GM19395 (cell line): ENCODE measurements at regions not wholly inside any gene's neighbourhood (a gene's known extent, or its start where the extent isn't known, plus 50 kb on each side); places are given as distances from the start of the nearest gene placed in this dataset.

Experiments
- ATAC-seq: cut with Tn5 transposase; IDR thresholded peaks from one replicate; pipeline ENCODE4 v1.9.1; 2021; ENCODE audit warnings: mild to moderate bottlenecking, moderate library complexity; ENCODE audit not compliant: unreplicated experiment

DNA sequence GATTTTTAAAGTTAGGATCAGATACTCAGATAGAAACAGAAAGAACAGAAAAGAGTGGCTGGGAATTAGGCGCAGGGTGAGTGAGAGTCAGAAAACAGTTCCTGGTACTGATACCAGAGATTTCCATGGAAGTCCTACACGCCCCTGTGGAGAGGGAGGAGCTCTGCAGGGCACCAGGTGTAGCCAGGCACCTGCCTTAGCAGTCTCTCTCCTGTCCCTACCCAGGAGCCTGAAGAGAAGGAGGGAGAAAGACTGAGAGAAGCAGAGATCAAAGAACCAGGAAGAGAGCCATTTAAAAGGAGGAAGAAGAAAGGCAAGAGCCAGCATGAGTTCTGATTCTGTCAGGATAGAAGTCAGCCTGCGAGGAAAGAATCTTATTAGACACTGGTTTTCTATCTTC lies 65.0 kb downstream of the CBLN1 start:
- no peak for ATAC-seq

DNA sequence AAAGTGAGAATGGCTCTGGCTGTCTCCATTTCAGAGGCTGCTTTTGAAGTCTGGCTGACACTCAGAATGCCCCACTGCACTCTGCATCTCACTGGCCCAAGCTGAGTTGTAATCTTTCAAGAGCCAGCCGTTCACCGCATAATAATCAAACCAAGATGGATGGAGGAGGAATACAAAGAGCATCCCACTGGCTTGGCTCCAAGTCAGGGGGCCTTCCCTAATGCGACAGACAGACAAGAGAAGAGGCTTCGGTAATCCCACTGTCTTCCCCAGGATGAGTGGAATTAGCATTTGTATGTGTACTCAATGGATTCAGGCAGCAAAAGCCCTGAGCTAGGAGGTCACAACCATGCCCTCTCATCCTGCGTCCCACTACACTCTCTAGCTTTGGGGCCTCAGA lies 68.0 kb downstream of the CBLN1 start:
- no peak for ATAC-seq

DNA sequence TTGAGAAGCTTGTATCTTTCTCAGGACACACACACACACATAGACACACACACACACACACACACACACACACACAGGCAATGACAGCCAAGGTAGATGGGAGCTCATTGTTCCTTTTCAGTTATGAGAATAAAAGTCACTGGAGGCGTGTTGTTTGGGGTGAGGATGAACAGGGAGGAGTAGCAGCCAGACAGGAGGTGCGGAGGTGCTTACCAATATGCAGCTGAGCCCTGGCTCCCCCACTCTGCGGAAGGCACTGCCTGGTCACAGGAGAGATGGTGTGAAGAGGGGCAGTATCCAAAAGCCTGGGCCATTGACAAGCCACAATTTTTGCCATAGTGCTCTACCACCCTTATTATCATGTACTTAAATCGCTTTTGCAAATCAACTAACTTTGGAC lies 77.4 kb downstream of the CBLN1 start:
- ATAC-seq: no peak

DNA sequence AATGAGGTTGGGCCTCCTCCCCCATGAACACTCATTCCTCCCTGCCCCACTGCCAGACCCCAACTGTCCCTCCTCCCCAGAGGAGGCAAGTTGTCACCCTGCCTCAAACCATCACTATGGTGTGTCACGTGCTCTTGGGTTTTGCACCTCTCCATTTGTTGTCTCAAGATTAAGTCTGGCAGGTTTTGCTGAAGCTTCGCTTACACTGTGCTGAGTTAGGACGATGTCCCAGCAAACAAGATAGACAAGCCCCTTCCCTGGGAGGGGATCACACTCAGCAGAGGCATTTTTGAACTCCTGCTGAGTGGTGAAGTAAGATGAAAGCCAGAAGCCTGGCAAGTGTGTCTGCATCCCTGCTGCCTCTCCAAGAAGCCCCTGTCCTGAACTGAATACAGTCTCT lies 78.3 kb downstream of the CBLN1 start:
- ATAC-seq: no peak

DNA sequence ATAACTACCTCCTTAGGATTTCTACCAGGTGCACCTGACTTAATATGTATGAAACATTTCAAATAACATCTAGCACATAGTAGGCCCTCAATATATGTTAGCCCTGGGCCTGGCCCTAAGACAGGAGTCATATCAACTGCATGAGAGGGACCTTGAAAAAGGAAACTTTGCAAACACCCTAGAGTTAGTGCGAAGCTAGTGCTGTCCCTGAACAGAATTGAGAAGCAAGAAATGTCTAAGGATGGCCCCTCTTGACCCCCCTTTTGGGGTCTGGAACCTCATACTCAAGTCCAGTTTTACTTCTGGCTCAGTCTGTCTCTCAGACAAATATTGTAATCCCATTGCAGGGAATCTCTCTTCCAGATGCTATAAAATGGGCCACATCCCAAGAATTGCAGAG lies 80.5 kb downstream of the CBLN1 start:
- ATAC-seq: no peak

DNA sequence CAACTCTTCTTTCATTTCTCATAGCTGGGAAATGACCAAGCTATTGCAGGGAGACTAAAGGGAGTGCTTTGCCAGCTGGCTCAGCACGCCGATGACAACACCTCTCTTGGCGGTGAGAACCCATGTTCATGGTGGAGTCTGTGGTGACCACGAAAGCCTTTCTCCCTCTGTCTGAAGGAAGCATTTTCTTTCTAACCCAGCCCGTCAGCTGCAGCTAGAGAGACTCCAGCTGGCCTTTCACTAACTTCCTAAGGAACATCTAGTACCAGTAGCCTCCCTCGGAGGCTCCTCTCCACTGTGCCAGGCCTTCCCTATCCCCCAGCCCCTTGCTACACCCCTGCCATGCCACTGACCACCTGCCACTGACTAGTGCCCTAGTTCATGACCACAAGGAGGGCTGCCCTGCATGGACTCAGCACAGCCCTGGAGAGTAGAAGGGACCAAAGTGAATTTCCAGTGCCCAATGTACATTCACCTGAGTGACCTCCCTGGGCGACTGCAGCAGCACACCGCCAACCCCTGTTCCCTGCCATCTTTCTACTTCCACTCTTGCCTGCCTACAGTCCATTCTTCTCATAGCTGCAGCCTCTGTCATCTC lies 81.3 kb downstream of the CBLN1 start:
- ATAC-seq: no peak

DNA sequence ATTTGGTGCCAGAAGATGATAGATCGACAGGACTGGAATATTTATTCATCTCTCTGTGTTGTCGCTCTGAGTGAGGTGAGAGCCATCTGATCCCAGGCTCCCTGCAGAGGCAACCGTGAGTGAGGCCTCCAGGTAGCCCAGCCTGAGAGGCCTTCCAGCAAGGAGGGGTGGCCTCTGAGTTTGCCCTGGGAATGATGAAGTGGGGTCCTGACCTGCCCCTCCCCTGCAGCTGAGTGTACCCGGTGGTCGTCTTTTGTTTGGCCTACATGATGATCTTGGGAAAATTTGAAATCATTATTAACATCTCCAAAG lies 86.4 kb downstream of the CBLN1 start:
- no peak for ATAC-seq

DNA sequence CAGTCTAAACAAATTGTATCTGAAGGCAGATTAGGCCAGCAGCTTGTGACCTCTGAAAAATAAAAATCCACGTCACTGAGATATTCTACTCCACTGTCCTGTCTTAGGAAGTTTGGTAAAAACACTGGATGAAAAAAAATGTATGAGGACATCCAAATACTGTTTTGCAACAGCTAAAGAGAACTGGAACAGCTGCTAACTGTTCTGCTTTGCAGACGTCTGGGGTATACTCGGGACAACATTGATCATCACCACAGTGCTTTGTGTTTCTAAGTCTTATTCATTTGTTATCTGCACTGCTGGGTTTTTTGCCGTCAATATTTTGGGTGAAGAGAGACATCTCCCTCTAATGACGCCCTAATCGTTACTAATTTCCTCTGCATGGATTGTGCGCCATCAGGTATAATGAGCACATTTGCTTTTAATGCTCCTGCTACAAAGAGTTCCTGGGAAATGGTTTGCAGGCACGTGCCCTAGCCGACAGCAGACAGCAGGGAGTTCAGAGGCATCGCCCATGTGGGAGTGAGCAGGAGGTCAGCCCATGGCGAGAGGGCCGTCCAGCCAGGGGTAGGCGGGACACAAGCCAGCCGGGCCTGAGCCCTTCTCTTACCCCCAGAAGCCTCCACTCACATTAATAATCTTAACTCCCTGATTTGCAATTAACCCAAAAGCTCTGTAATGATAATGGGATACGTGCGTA lies 87.0 kb downstream of the CBLN1 start:
- ATAC-seq: no peak

DNA sequence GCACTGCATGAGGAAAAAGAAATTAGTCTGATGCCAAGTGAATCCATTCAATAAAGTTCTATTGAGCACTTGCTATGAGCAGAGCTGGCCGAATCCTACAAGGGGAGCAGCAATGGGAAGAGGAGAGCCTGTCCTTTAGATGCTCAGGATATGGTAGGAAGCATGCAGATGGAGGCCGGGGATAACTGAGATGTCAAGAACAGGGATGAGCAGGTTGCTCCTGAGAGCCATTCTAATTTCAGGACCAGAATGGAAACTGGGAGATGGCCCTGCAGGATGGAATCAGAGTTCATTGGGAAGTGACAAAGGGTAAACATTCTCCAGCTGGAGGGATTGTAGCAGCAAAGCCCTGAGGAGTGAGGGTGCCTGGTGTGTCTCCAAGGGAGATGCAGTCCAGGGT lies 88.0 kb downstream of the CBLN1 start:
- no peak for ATAC-seq

DNA sequence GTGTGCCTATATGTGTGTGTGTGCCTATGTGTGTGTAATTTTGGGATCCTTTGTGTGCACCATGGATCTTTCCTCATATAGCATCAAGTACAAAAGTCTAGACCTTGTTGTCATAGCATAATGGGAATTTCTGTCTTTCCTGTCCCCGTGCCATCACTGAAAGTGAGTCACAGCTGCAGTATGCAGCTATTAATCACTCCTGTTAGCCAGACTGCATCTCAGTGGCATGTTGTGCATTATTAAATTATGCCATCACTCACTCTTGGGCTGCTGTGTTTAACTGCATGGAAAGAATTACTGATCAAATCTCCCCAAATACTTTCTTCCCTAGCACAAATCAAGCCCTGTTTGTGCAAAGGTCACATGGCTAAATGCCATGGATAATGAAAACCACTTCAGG lies 92.4 kb downstream of the CBLN1 start:
- ATAC-seq: no peak

DNA sequence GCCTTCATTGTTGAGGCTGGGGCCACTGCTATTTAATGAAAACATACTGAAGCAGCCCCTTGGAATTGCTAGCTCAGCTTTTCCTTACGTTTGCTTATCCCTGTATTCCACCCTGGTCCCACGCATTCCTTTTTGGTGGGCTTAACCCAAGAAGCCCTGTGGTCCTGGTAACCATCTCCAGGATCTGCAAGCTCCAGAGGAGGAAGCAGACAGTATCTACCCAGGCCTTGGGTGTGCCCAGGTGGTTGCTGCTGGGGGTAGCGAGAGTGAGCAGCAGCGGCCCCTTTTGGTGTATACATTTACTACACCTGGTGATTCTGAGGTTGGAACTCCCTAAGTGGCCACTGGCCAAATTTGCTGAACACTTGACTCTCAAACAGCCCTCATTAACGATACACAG lies 97.7 kb downstream of the CBLN1 start:
- no peak for ATAC-seq

DNA sequence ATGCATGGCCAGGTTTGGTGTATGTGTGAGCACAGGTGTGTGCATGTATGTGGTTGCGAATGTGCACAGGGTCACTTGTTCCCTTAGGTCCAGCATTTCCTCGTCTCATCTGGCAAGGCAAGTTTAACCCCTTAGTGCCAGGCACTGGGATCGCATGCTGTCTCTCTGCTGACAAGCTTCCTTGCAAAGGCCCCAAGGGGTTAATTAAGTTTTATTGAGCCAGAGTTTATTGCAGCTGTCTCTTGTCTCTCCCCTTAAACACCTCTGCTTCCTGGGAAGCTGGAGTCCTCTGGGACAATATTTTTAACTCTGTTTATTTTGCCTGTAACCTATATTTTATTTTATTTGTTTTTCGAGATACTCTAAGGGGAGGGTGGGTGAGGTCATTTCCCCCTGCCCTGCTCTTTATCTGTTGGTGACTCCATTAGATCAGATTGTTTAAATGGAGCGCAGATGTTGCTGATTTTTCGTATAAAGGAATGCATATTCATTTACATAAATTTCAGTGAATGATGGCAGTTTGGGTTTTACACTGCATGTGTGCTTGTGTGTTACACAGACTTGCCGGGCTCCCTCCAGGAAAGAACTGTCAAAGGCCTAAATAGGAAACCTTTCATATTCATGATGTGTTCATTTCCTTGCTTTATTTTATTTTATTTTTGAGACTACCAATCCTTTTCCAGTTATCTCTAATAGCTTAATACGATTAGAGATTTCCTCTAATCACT lies 99.7 kb downstream of the CBLN1 start:
- ATAC-seq: no peak

DNA sequence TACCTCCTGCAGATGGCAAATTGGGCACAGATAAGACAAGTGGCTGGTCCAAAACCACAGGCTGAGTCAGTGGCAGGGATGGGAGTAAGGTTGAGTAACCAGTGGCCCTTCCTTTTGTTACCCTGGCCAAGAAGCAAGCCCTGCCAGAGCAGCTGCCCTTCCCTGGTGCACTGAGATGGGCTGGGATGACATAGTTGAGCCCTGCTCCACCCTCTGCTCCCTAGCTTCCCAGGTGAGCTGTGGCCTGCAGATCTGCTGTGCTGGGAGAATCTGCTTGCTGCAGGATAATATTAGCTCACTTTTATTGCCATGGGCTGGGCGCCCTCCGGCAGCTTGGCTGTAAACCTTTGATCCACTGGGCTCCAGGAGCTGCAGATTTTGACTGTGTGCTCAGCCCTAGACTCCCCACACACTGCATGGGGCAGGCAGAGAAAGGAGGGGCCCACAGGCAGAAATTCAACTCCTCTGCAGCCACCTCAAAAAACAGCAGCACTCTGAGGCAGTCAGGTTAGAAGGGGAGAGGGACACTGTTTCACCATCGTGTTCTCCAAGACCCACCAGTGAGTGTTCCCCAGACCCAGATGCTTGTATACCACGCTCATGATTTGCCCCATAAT lies 101.8 kb downstream of the CBLN1 start:
- no peak for ATAC-seq

DNA sequence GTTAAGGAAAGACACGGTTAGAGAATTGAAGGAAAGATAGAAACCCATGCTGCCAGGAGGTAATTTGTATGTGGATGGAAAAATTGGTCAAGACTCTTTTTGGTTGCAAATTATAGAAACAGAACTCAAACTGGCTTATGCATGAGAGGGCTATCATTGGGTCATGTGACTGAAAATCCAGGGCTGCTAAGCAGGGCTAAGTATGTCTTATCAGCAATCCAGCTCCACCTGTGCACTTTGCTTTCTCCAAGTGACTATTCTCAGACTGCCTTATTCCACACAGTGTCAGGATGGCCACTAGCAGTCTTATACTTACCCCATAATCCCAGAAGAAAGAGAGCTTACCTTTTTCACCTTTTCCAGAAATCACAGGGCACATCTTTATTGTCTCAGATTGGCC lies 113.5 kb downstream of the CBLN1 start:
- no peak for ATAC-seq

DNA sequence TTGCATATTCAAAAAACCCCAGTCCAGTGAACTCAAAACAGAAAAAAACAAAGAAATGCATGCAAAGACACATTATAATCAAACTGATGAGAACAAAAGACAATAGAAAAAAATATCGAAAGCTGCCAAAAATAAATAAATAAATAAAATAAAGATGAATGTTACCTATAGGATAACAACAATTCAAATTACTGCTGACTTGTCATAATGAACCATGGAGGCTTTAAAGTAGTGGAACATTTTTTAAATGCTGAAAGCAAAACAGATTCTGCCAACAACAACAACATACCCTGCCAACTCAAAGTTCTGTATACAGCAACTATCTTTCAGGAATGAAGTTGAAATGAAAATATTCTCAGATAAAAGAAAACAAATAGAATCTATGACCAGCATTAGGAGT lies 116.6 kb downstream of the CBLN1 start:
- ATAC-seq: no peak

DNA sequence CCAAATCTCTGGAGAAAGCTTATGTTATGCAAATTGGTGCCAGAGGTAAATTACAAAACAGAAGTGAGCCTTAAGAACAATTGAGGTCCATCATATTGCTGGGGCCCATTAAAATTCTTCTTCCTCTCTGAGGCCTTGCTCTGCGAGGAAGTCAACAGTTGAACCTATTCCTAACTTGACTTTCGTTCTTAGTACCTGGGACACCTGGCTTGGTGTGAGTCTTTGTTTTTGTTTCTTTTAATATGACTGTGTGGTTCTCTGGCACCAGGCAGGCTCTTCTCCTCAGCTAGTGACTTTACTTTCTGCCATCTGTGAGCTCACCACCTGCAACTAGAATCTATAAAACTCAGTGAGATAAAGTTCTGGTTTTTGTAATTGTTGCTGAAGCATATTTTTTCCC lies 120.4 kb downstream of the CBLN1 start:
- ATAC-seq: no peak

DNA sequence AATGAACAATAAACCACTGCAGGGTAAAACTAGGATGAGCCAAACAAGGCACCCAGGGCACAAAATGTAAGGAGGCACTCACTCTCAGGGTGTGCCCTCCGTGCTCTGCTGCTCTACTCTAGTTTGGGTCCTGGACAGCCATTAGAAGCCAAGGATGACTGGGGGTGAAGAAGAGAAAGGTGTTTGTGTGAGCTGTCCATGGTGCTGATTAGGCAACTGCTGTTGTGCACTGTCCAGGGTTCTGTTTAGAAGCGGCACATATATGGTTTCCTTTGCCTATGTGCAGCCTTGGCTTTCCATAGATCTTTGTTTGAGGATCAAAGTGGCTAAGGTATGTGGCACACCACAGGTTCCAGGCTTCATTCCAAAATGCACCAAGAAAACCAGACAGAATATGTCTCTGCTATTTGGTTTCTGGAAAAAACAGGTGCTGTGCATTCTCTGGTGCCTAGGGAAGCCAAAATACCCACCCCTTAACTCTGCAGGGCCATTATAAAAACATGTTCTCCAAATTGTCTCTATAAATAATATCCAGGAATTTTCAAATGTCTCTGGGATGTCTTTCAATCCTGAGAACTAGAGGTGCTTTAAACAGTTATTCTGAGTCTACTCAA lies 123.5 kb downstream of the CBLN1 start:
- ATAC-seq: no peak

DNA sequence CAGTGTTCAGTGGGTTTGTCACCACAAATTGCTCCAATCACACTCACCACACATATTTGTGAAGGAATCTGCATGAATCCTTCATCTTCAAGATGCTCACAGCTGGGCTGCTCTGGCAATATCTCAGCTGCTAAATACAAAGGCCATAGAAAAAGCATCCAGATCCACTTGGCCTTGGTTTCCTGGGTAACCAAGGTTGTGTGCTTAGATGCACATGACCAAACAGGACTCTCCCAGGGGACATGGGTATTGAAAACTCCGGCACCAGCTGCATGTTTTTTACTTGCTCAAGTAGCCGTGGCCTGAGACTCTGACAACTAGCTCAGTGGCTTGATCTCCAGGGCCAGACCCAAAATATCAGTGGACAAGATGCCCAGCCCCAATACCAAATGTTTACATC lies 131.3 kb downstream of the CBLN1 start:
- no peak for ATAC-seq

DNA sequence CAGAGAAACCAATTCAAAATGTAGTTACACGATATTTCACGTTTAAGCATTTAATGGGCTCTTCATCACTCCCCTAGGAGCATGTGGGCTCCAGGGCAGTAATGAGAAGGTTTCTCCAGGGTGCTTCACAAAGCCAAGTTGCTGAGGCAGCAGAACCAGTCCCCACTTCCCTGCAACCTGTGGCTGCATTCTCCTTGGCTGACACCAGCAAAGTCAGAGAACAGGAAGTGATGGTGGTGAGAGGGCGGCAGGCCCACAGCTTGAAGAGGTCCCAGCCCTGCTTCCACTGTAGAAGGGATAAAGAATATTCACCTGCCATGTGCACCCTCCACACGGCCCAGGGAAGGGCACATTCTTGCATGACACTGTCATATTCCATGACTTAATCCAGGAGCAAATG lies 133.2 kb downstream of the CBLN1 start:
- ATAC-seq: no peak

DNA sequence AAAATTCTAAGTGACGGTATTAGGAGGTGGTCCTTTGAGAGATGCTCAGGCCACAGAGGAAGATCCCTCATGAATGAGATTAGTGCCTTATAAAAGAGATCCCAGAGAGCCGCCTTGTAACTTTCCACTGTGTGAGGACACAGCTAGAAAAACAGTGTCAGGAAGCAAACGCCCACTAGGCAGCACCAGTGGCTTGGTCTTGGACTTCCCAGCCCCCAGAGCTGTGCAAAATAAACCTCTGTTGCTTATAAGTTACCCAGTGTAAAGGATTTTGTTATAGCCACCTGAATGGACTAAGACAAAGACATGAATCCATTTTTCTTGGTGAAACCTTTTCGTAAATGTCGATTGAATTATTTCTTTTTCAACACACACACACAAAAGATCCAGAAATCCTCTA lies 141.0 kb downstream of the CBLN1 start:
- ATAC-seq: no peak

DNA sequence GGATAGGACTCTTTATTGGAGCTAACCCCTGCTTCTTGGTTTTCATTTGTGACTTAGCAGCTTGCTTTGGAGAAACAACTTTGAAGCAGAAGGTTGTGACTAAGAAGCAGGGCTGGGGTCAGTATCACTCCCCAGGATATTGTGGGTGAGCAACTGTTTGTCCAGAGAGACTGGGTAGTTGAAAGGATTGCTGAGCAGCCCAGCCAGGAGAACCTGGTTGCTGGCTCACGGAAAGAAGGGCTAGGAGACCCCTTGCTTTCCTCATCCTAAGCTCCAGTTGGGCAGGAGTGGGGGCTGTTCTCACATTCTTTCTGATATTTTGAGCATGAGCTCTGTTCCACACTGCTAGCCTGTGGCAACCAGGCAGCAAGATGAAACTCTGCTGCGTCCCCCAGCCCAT lies 151.2 kb downstream of the CBLN1 start:
- no peak for ATAC-seq

DNA sequence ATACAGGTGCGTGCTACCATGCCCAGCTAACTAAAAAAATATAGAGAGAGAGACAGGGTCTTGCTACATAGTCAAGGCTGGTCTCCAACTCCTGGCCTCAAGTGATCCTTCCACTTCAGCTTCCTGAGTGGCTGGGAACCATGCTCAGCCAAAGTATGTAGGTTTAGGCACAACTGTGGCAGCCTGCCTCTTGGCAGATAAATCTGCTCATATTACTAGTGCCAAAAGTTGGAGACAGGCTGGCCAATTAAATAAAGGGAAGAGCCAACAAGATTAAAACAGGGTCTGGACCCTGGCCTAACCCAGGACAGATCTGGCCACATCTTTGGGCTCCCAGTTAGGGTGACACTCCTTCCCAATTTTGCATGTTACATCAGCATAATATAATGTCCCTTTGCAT lies 151.7 kb downstream of the CBLN1 start:
- no peak for ATAC-seq
